ENCODE measurements at regions not wholly inside any gene's neighbourhood (a gene's known extent, or its start where the extent isn't known, plus 50 kb on each side); places are given as distances from the start of the nearest gene placed in this dataset.
A peak's percentile ranks its signal among the peaks of the same experiment; 100 is the strongest.
"Not testable (repeated sequence)": the region's sequence is repeated elsewhere in the genome, so short reads cannot be mapped to it uniquely, and the experiment has no call there.

- Histone ChIP-seq H3K9me3 (replicated peaks in 1 of 11) (peaks cover 0 to 5% (median 0%) of the 10 kb centered on the region in 11 experiments; a peak in 2 of 22 replicates), H3K36me3 (no peaks in the 10 kb centered on the region), H3K9ac (no peak overlapping the region), H4K20me1 (no peaks in the 10 kb centered on the region), H3K4me2 (no peak overlapping the region), H3K27me3 (no peaks in the 10 kb centered on the region), H3K27ac (no peak overlapping the region), H3K4me3 (no peak overlapping the region), H3K4me1 (peaks cover 0 to 32% (median 17%) of the 10 kb centered on the region in 10 experiments; a peak in 12 of 20 replicates)
- TF ChIP-seq Cebpa-rat (IDR thresholded peaks at IDR 0.05): no peak
These were observed 1176.9 kb downstream of the TYW1 start for GRCh38 chr7:68173513-68173912.

GRCh38 chr7:68176974-68177373, 1180.3 kb downstream of the TYW1 start:
- 0 out of 22 replicates have a peak overlapping the region, but pooled peaks of 2 of the 11 experiments have one; percentile 3 to 6 for H3K9ac ChIP-seq
- H3K4me1 ChIP-seq: peaks cover 0 to 21% (median 10%) of the 10 kb centered on the region in 10 experiments; a peak in 9 of 20 replicates
- no peaks in the 10 kb centered on the region for H3K9me3 ChIP-seq (replicated peaks in 1 of 11)
- H4K20me1 ChIP-seq: no peaks in the 10 kb centered on the region
- peak overlapping the region in 5 of 11 experiments; percentile 0 to 41 (median 23); a peak in 4 of 22 replicates for H3K4me2 ChIP-seq
- no peak overlapping the region for H3K4me3 ChIP-seq
- peak overlapping the region in 3 of 11 experiments; percentile 28 to 66 (median 29); a peak in 2 of 22 replicates for H3K27ac ChIP-seq
- no peak for TF ChIP-seq Cebpa-rat (IDR thresholded peaks at IDR 0.05)
- no peaks in the 10 kb centered on the region for H3K36me3 ChIP-seq
- no peaks in the 10 kb centered on the region for H3K27me3 ChIP-seq

- no peak overlapping the region for H3K9ac ChIP-seq
- H3K27ac ChIP-seq: no peak overlapping the region
- no peak overlapping the region for H3K4me2 ChIP-seq
- H3K4me3 ChIP-seq: no peak overlapping the region
- no peaks in the 10 kb centered on the region for H4K20me1 ChIP-seq
- H3K4me1 ChIP-seq: peaks cover 0 to 21% (median 9%) of the 10 kb centered on the region in 10 experiments; a peak in 11 of 20 replicates
- no peak for TF ChIP-seq Cebpa-rat (IDR thresholded peaks at IDR 0.05)
- H3K9me3 ChIP-seq (replicated peaks in 1 of 11): peaks cover 0 to 10% (median 4%) of the 10 kb centered on the region in 11 experiments; a peak in 7 of 22 replicates
- H3K36me3 ChIP-seq: no peaks in the 10 kb centered on the region
- H3K27me3 ChIP-seq: no peaks in the 10 kb centered on the region
These were observed 1184.1 kb downstream of the TYW1 start for GRCh38 chr7:68180761-68181160.

- no peak overlapping the region for H3K4me3 ChIP-seq
- no peaks in the 10 kb centered on the region for H3K27me3 ChIP-seq
- no peaks in the 10 kb centered on the region for H3K36me3 ChIP-seq
- H3K9me3 ChIP-seq (replicated peaks in 1 of 11): peaks cover 0 to 10% (median 4%) of the 10 kb centered on the region in 11 experiments; a peak in 7 of 22 replicates
- no peak overlapping the region for H3K4me2 ChIP-seq
- H3K4me1 ChIP-seq: peaks cover 0 to 31% (median 14%) of the 10 kb centered on the region in 10 experiments; a peak in 13 of 20 replicates
- H3K9ac ChIP-seq: no peak overlapping the region
- TF ChIP-seq Cebpa-rat (IDR thresholded peaks at IDR 0.05): no peak
- H3K27ac ChIP-seq: peak overlapping the region in 1 of 11 experiments; percentile 58; a peak in 1 of 22 replicates
- no peaks in the 10 kb centered on the region for H4K20me1 ChIP-seq
These were observed 1186.5 kb downstream of the TYW1 start for GRCh38 chr7:68183176-68183575.

GRCh38 chr7:68185631-68186456, 1189.2 kb downstream of the TYW1 start:
- no peak overlapping the region for H3K4me3 ChIP-seq
- H3K9ac ChIP-seq: peak overlapping the region in 4 of 11 experiments; percentile 16 to 36 (median 22); a peak in 3 of 22 replicates
- H3K4me1 ChIP-seq: peaks cover 0 to 31% (median 14%) of the 10 kb centered on the region in 10 experiments; a peak in 13 of 20 replicates
- peaks cover 0 to 10% (median 4%) of the 10 kb centered on the region in 11 experiments; a peak in 7 of 22 replicates for H3K9me3 ChIP-seq (replicated peaks in 1 of 11)
- H3K27me3 ChIP-seq: no peaks in the 10 kb centered on the region
- peak overlapping the region in 8 of 11 experiments; percentile 32 to 72 (median 55); a peak in 13 of 22 replicates for H3K27ac ChIP-seq
- no peaks in the 10 kb centered on the region for H4K20me1 ChIP-seq
- peak overlapping the region in 5 of 11 experiments; percentile 1 to 23 (median 10); a peak in 4 of 22 replicates for H3K4me2 ChIP-seq
- no peak for TF ChIP-seq Cebpa-rat (IDR thresholded peaks at IDR 0.05)
- H3K36me3 ChIP-seq: no peaks in the 10 kb centered on the region

- peak overlapping the region in 9 of 11 experiments; percentile 17 to 51 (median 44); a peak in 15 of 22 replicates for H3K4me2 ChIP-seq
- H4K20me1 ChIP-seq: no peaks in the 10 kb centered on the region
- peaks cover 0 to 10% (median 4%) of the 10 kb centered on the region in 11 experiments; a peak in 7 of 22 replicates for H3K9me3 ChIP-seq (replicated peaks in 1 of 11)
- H3K27me3 ChIP-seq: no peaks in the 10 kb centered on the region
- peak overlapping the region in 1 of 11 experiments; percentile 43; a peak in 1 of 22 replicates for H3K9ac ChIP-seq
- H3K4me3 ChIP-seq: no peak overlapping the region
- H3K36me3 ChIP-seq: no peaks in the 10 kb centered on the region
- H3K27ac ChIP-seq: peak overlapping the region in 5 of 11 experiments; percentile 9 to 72 (median 63); a peak in 8 of 22 replicates
- TF ChIP-seq Cebpa-rat (IDR thresholded peaks at IDR 0.05): peak in 3 of 11 experiments; percentile 19 to 70 (median 34); a peak in 2 of 22 replicates
- H3K4me1 ChIP-seq: peaks cover 0 to 31% (median 14%) of the 10 kb centered on the region in 10 experiments; a peak in 13 of 20 replicates
These were observed 1190.9 kb downstream of the TYW1 start for GRCh38 chr7:68187532-68187931.

- Histone ChIP-seq H3K27me3 (no peaks in the 10 kb centered on the region), H4K20me1 (no peaks in the 10 kb centered on the region), H3K9ac (no peak overlapping the region), H3K4me3 (no peak overlapping the region), H3K36me3 (no peaks in the 10 kb centered on the region), H3K4me1 (peaks cover 0 to 1% (median 0%) of the 10 kb centered on the region in 10 experiments; a peak in 2 of 20 replicates), H3K27ac (no peak overlapping the region), H3K9me3 (replicated peaks in 1 of 11) (peaks cover 0 to 11% (median 4%) of the 10 kb centered on the region in 11 experiments; a peak in 5 of 22 replicates), H3K4me2 (no peak overlapping the region)
- no peak for TF ChIP-seq Cebpa-rat (IDR thresholded peaks at IDR 0.05)
These were observed 1196.3 kb downstream of the TYW1 start for GRCh38 chr7:68192941-68193340.

- H3K9me3 ChIP-seq (replicated peaks in 1 of 11): peaks cover 0 to 11% (median 4%) of the 10 kb centered on the region in 11 experiments; a peak in 6 of 22 replicates
- H4K20me1 ChIP-seq, H3K4me1 ChIP-seq, H3K4me3 ChIP-seq, H3K36me3 ChIP-seq, H3K4me2 ChIP-seq, H3K9ac ChIP-seq, H3K27ac ChIP-seq, H3K27me3 ChIP-seq: not testable (repeated sequence)
These were observed 1199.0 kb downstream of the TYW1 start for GRCh38 chr7:68195642-68196041.

GRCh38 chr7:68200051-68200670, 1203.5 kb downstream of the TYW1 start:
- Histone ChIP-seq H3K36me3 (no peaks in the 10 kb centered on the region), H3K4me1 (no peaks in the 10 kb centered on the region), H3K9ac (no peak overlapping the region), H4K20me1 (no peaks in the 10 kb centered on the region), H3K4me2 (no peak overlapping the region), H3K9me3 (replicated peaks in 1 of 11) (peaks cover 0 to 17% (median 5%) of the 10 kb centered on the region in 11 experiments; a peak in 11 of 22 replicates), H3K27ac (no peak overlapping the region), H3K27me3 (no peaks in the 10 kb centered on the region), H3K4me3 (no peak overlapping the region)
- TF ChIP-seq Cebpa-rat (IDR thresholded peaks at IDR 0.05): no peak

All from BLaER1 treated with 17β-estradiol and CSF1 and Interleukin-3, amounts not matched to agents 10 nM and 100 nM (cell line).